ENCODE measurements at regions not wholly inside any gene's neighbourhood (a gene's known extent, or its start where the extent isn't known, plus 50 kb on each side); places are given as distances from the start of the nearest gene placed in this dataset.

DNA sequence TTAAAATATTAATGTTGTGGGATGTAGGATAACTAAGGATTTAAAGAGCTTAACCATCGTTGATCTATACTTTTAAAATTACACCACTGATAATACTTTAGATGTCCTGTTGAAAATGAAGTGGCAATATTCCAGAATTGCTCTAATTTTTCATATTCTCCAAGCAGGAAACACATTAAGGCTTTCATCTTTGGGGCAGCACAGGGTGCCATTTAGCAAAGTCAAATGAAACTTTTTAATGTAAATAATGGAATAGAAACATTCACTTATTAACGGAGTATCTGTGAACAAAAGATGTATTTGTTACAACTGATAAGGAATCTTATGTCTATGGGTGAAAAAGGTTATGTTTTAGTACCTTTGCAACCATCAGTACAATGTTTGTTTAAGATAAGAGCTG lies 50.0 kb upstream of the MIR17HG start:
- intact Hi-C loops (cut with micrococcal nuclease; ENCODE audit: unreplicated experiment), result no loop called here
- no peaks in the 10 kb centered on the region for H3K9me3 ChIP-seq (ENCODE audit: low read depth, low read length, poor library complexity, severe bottlenecking)
- TF ChIP-seq, protein P1, sequence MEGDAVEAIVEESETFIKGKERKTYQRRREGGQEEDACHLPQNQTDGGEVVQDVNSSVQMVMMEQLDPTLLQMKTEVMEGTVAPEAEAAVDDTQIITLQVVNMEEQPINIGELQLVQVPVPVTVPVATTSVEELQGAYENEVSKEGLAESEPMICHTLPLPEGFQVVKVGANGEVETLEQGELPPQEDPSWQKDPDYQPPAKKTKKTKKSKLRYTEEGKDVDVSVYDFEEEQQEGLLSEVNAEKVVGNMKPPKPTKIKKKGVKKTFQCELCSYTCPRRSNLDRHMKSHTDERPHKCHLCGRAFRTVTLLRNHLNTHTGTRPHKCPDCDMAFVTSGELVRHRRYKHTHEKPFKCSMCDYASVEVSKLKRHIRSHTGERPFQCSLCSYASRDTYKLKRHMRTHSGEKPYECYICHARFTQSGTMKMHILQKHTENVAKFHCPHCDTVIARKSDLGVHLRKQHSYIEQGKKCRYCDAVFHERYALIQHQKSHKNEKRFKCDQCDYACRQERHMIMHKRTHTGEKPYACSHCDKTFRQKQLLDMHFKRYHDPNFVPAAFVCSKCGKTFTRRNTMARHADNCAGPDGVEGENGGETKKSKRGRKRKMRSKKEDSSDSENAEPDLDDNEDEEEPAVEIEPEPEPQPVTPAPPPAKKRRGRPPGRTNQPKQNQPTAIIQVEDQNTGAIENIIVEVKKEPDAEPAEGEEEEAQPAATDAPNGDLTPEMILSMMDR (conservative IDR thresholded peaks at IDR 0.05; ENCODE audit: low read depth, low read length), result no peak
- TF ChIP-seq EZH2 (IDR thresholded peaks at IDR 0.05; ENCODE audit: borderline replicate concordance, low read depth, low read length, poor library complexity, severe bottlenecking), result no peak
- no peaks in the 10 kb centered on the region for H3K36me3 ChIP-seq (ENCODE audit: insufficient read depth, low read length, poor library complexity, severe bottlenecking)
- no peak overlapping the region for H3K27ac ChIP-seq (ENCODE audit: low read depth, low read length, poor library complexity, severe bottlenecking)
- peaks cover 4% of the 10 kb centered on the region for H3K27me3 ChIP-seq (replicated peaks; ENCODE audit: insufficient read depth, low read depth, low read length, poor library complexity)
- ChIA-PET CTCF (no interaction called here), POLR2A (ENCODE audit: low non-redundant PET) (interaction anchor here (0.6 kb wide), 1 partner anchor 14 kb away, joined by 3 read pairs; no protein-coding TSS in a partner anchor)
- no peak overlapping the region for H3K4me3 ChIP-seq (ENCODE audit: low read depth, low read length, poor library complexity, severe bottlenecking)
- DNase-seq (ENCODE audit: low spot score), result no peak
- BruUV-seq (replicated peaks), result no TSS peak
- H3K4me1 ChIP-seq (ENCODE audit: insufficient read depth, low read length, poor library complexity, severe bottlenecking), result no peaks in the 10 kb centered on the region

Data from A673 (cell line).